HG03558 (cell line): ENCODE measurements at regions not wholly inside any gene's neighbourhood (a gene's known extent, or its start where the extent isn't known, plus 50 kb on each side); places are given as distances from the start of the nearest gene placed in this dataset.
"Not testable (repeated sequence)": the region's sequence is repeated elsewhere in the genome, so short reads cannot be mapped to it uniquely, and the experiment has no call there.

Experiments used
- ATAC-seq: cut with Tn5 transposase; IDR thresholded peaks from one replicate; pipeline ENCODE4 v1.9.1; 2021; ENCODE audit warnings: moderate number of reproducible peaks; ENCODE audit not compliant: unreplicated experiment; ENCODE audit errors: extremely low read depth

- ATAC-seq = not testable (repeated sequence)
These were observed 1261.4 kb upstream of the ADGRL2 start for GRCh38 chr1:80539298-80539697.

GRCh38 chr1:80536461-80536860 lies 1264.3 kb upstream of the ADGRL2 start:
- ATAC-seq = no peak

- no peak for ATAC-seq
These were observed 1265.3 kb upstream of the ADGRL2 start for GRCh38 chr1:80535466-80535865.

GRCh38 chr1:80534606-80535360 lies 1266.0 kb upstream of the ADGRL2 start:
- ATAC-seq = no peak

GRCh38 chr1:80533775-80534334 lies 1266.9 kb upstream of the ADGRL2 start:
- no peak for ATAC-seq

GRCh38 chr1:80533093-80533492 lies 1267.6 kb upstream of the ADGRL2 start:
- ATAC-seq = no peak

- no peak for ATAC-seq
These were observed 1269.6 kb upstream of the ADGRL2 start for GRCh38 chr1:80531182-80531581.

- ATAC-seq = no peak
These were observed 1271.2 kb upstream of the ADGRL2 start for GRCh38 chr1:80529546-80529945.

GRCh38 chr1:80523861-80524260 lies 1276.9 kb upstream of the ADGRL2 start:
- no peak for ATAC-seq

- not testable (repeated sequence) for ATAC-seq
These were observed 1277.7 kb upstream of the ADGRL2 start for GRCh38 chr1:80523071-80523470.

- ATAC-seq = no peak
These were observed 1279.8 kb upstream of the ADGRL2 start for GRCh38 chr1:80520949-80521348.

- no peak for ATAC-seq
These were observed 1283.7 kb upstream of the ADGRL2 start for GRCh38 chr1:80517062-80517461.

- no peak for ATAC-seq
These were observed 1290.7 kb upstream of the ADGRL2 start for GRCh38 chr1:80509965-80510522.

- ATAC-seq = no peak
These were observed 1294.5 kb upstream of the ADGRL2 start for GRCh38 chr1:80506216-80506615.

- ATAC-seq = no peak
These were observed 1302.1 kb upstream of the ADGRL2 start for GRCh38 chr1:80498673-80499072.

- no peak for ATAC-seq
These were observed 1304.9 kb upstream of the ADGRL2 start for GRCh38 chr1:80495806-80496205.

- no peak for ATAC-seq
These were observed 1328.6 kb upstream of the ADGRL2 start for GRCh38 chr1:80472145-80472544.

- ATAC-seq = no peak
These were observed 1332.4 kb upstream of the ADGRL2 start for GRCh38 chr1:80468356-80468755.

GRCh38 chr1:80462006-80462405 lies 1338.7 kb upstream of the ADGRL2 start:
- ATAC-seq = no peak

- no peak for ATAC-seq
These were observed 1343.3 kb upstream of the ADGRL2 start for GRCh38 chr1:80457409-80457808.

- ATAC-seq = no peak
These were observed 1347.0 kb upstream of the ADGRL2 start for GRCh38 chr1:80453775-80454174.

GRCh38 chr1:80450711-80451110 lies 1350.0 kb upstream of the ADGRL2 start:
- ATAC-seq = no peak
